ENCODE measurements at regions not wholly inside any gene's neighbourhood (a gene's known extent, or its start where the extent isn't known, plus 50 kb on each side); places are given as distances from the start of the nearest gene placed in this dataset.
A peak's percentile ranks its signal among the peaks of the same experiment; 100 is the strongest.
"Not testable (repeated sequence)": the region's sequence is repeated elsewhere in the genome, so short reads cannot be mapped to it uniquely, and the experiment has no call there.

- DNase-seq (ENCODE audit: low spot score): not testable (repeated sequence)
These were observed 146.6 kb upstream of the GRK3 start for GRCh38 chr22:25417826-25418225.

GRCh38 chr22:25419247-25420113, 145.0 kb upstream of the GRK3 start:
- no peak for DNase-seq (ENCODE audit: low spot score)

- not testable (repeated sequence) for DNase-seq (ENCODE audit: low spot score)
These were observed 144.4 kb upstream of the GRK3 start for GRCh38 chr22:25420114-25420441.

DNA sequence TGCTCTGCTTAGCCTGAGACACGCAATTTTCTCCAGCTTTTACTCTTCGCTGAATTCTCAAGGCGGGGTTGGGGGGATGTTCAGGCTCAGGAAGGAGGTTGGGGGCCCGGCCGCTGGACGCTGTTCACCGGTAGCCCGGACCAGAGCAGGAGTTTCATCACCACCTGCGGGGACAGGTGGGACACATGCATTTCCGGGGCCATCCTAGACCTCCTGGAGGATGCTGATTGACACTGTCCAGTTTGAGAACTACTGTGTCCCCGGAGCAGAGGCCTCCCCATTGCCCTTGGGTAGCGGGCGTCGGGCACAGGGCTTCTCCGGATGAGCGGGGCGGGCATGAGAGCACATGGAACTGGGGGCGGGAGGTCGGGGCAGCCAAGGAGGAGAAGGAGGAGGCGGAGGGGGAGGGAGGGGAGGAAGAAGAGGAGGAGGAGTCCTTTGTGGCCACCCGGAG, 144.0 kb upstream of the GRK3 start:
- DNase-seq (ENCODE audit: low spot score): no peak

GRCh38 chr22:25420925-25421904, 143.3 kb upstream of the GRK3 start:
- no peak for DNase-seq (ENCODE audit: low spot score)

DNA sequence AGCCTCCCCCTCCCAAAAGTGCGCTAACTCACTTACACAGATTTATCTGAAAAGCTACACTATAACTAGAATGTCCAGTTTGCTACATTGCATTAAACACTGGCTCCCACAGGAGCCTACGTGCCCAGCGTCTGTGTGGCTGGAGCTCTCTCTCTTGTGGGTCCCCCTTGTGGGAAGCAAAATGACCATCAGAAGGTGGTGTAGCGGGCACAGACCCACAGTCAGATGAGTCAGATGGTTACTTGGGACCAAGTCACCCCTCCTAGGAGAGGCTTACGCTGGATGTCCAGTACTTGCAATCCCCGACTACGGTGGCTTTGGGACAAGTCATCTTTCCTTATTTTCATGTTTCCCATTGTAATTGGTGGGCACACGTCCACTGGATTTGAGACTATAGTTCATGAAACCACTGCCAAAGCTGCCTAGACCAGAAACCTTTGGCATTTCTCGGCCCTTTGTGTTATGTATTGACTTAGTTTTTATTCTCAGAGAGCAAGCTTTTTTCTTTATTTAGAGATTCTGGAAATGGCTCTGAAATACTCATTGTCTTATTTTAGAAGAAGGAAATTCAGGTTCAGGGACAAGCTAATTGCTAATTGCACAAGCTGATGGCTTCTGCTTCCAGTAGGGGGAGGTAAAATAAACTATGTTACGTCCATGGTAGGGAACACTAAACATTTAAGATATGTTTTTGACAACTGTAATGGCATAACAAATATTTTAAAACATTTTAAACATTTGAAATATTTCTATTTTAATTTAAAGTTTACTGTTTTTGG, 137.8 kb upstream of the GRK3 start:
- peak; percentile 3 for DNase-seq (ENCODE audit: low spot score)

- DNase-seq (ENCODE audit: low spot score): not testable (repeated sequence)
These were observed 132.7 kb upstream of the GRK3 start for GRCh38 chr22:25431637-25432342.

GRCh38 chr22:25433381-25433970, 131.0 kb upstream of the GRK3 start:
- DNase-seq (ENCODE audit: low spot score): not testable (repeated sequence)

GRCh38 chr22:25437414-25438160, 126.9 kb upstream of the GRK3 start:
- DNase-seq (ENCODE audit: low spot score): peak; percentile 62

GRCh38 chr22:25447067-25447685, 117.3 kb upstream of the GRK3 start:
- peak; percentile 38 for DNase-seq (ENCODE audit: low spot score)

GRCh38 chr22:25447686-25448434, 116.6 kb upstream of the GRK3 start:
- peak; percentile 96 for DNase-seq (ENCODE audit: low spot score)

DNA sequence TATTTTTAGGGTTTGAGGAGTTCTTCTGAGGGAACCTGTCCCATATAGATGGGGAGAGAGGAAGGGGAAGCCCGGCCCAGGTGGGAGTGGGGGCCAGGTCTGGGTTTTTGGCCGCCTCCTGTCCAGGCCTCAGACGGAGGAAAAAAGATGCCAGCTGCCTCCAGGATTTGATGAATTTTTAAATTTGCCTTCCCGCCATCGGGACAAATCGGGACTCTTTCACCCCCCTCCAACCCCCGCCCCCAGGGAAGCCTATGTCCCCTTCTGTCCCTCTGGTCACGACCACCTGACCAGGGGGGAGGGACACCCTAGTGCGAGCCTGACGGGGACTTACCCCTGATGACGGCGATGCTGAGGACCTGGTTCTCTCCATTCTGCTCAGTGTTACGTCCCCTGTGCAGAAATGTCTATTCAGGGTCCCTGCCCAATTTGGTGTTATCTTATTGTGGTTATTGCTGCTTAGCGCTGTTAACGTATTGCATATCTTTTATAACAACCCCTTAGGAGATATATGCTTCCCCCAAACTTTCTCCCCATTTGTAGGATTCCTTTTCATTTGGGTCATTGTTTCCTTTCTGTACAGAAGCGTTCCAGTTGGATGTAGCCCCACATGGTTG, 115.9 kb upstream of the GRK3 start:
- no peak for DNase-seq (ENCODE audit: low spot score)

DNA sequence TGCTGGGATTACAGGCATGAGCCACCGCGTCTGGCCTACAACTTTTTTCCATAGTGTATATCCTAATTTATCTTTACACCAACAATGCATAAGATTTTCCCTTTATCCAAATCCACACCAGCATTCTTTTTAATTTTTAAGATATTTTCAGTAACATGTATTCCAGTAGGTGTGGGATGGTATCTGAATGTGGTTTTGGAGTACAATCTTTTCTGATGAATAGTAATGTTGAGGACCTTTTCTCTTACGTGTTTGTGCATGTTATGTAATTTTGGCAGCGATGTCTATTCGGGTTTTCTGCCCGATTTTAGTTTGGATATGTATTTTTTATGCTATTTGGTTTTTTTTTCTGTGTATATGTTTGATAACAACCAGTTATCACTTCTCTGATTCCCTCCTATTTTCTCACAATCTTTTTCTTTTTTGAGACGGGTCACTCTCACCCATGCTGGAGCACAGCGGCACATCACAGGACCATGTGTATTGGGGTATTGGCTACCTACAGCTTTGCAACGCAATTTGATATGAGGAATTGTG, 114.6 kb upstream of the GRK3 start:
- no peak for DNase-seq (ENCODE audit: low spot score)

DNA sequence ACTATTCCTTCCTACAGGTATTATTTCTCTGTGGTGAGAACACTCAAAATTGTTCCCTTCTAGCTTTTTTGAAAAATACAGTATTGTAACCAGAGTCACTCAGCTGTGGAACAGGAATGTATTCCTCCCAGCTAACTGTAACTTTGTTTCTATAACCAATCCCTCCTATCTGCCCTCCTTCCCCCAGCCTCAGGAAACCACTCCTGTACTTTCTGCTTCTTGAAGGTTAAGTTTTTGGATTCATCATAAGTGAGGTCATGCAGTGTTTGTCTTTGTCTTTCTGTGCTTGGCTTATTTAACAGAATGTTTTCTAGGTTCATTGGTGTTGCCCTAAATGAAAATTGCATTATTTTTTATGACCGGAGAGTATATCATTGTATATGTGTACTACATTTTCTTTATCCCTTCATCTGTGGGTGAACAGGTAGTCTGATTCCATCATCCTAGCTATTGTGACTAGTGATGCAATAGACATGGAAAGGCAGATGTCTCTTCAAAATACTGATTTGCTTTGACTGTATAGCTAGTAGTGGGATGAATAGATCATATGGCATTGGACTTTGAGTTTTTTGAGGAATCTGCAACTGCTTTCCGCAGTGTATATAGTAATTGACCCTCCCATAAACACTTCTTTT, 112.9 kb upstream of the GRK3 start:
- DNase-seq (ENCODE audit: low spot score): no peak

GRCh38 chr22:25452116-25452700, 112.3 kb upstream of the GRK3 start:
- no peak for DNase-seq (ENCODE audit: low spot score)

DNA sequence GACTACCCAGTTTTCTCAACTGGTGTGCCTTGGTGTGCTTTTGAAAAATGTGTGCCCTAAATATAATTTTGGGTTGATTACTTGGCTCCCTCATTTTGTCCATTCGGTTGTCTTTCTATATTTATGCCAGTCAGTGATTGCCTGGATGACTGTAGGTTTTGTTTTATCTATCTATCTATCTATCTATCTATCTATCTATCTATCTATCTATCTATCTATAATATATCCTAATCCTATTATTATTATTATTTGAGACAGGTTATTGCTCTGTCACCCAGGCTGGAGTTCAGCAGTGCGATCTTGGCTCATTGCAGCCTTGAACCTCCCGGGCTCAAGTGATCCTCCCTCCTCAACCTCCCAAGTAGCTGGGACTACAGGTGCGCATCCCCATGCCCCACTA, 111.4 kb upstream of the GRK3 start:
- DNase-seq (ENCODE audit: low spot score): no peak

DNA sequence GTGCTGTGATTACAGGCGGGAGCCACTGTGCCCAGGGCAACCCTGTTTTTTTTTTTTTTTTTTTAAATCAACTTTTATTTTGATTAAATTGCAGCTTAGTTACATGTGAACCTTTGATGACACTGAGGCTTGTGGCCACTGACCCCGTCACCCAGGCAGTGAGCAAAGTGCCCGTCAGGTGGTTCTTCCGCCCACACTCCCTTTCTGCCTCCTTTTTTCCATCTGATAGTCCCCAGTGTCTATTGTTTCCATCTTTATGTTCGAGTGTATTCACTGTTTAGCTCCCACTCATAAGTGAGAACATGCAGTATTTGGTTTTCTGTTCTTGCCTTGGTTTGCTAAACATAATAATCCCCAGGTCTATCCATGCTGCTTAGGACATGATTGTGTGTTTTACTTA, 110.9 kb upstream of the GRK3 start:
- DNase-seq (ENCODE audit: low spot score): no peak
